ENCODE measurements at regions not wholly inside any gene's neighbourhood (a gene's known extent, or its start where the extent isn't known, plus 50 kb on each side); places are given as distances from the start of the nearest gene placed in this dataset.

DNA sequence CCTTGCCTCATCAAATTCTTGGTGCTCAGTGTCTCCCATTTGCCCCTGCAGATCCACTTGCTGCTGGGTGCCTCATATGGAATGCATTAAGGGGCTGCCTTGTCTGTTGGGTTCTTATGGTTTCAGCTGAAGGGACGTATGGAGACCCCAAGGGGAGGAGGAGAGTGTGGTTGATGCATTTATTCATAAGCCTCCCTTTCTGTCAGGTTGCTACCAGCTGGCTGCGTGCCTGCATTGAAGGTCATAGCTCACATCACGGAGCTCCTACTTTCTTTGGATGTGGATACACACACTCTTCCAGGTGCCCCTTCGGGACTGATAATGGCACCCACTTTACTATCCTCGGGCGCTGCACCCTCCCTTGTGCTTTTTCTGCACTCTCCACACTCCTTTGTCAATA is 377.9 kb downstream of the SLC4A3 start:
- TF ChIP-seq, protein P1, sequence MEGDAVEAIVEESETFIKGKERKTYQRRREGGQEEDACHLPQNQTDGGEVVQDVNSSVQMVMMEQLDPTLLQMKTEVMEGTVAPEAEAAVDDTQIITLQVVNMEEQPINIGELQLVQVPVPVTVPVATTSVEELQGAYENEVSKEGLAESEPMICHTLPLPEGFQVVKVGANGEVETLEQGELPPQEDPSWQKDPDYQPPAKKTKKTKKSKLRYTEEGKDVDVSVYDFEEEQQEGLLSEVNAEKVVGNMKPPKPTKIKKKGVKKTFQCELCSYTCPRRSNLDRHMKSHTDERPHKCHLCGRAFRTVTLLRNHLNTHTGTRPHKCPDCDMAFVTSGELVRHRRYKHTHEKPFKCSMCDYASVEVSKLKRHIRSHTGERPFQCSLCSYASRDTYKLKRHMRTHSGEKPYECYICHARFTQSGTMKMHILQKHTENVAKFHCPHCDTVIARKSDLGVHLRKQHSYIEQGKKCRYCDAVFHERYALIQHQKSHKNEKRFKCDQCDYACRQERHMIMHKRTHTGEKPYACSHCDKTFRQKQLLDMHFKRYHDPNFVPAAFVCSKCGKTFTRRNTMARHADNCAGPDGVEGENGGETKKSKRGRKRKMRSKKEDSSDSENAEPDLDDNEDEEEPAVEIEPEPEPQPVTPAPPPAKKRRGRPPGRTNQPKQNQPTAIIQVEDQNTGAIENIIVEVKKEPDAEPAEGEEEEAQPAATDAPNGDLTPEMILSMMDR (IDR thresholded peaks at IDR 0.05), result no peak
- TF ChIP-seq ZFX (IDR thresholded peaks at IDR 0.05; ENCODE audit: borderline replicate concordance), result no peak

Data from 22Rv1 (cell line).